ENCODE measurements at regions not wholly inside any gene's neighbourhood (a gene's known extent, or its start where the extent isn't known, plus 50 kb on each side); places are given as distances from the start of the nearest gene placed in this dataset.

DNA sequence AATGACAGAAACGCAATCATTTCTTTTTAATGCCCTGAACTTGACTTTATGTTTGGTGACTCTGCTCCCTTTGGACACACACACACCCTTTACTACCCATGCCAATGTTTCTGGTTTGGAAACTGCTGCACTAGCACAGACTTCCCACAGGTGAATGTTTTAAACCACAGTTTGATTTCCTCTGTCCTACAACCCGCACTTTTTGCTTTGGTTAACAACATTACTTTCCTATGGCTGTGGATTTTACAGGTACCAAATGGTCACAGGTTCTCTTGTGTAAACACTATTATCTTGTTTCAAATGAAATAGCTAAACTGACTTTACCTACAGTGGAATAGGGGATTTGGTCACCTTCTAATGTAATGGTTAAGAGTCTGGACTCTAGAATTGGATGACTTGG is 51.5 kb upstream of the ZNF644 start:
- TF ChIP-seq NFIC (IDR thresholded peaks at IDR 0.05) (no peak), EP300 (IDR thresholded peaks at IDR 0.05; ENCODE audit: borderline replicate concordance) (no peak), CREB1 (IDR thresholded peaks at IDR 0.05; ENCODE audit: low read depth) (no peak), ZBTB7A (IDR thresholded peaks at IDR 0.05; ENCODE audit: low read depth) (no peak), CEBPB (IDR thresholded peaks at IDR 0.05) (no peak), RAD21 (IDR thresholded peaks at IDR 0.05; ENCODE audit: low read depth) (no peak), TCF12 (IDR thresholded peaks at IDR 0.05; ENCODE audit: low read depth) (no peak)
- TF ChIP-seq, protein P1, sequence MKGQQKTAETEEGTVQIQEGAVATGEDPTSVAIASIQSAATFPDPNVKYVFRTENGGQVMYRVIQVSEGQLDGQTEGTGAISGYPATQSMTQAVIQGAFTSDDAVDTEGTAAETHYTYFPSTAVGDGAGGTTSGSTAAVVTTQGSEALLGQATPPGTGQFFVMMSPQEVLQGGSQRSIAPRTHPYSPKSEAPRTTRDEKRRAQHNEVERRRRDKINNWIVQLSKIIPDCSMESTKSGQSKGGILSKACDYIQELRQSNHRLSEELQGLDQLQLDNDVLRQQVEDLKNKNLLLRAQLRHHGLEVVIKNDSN (IDR thresholded peaks at IDR 0.05): no peak

DNA sequence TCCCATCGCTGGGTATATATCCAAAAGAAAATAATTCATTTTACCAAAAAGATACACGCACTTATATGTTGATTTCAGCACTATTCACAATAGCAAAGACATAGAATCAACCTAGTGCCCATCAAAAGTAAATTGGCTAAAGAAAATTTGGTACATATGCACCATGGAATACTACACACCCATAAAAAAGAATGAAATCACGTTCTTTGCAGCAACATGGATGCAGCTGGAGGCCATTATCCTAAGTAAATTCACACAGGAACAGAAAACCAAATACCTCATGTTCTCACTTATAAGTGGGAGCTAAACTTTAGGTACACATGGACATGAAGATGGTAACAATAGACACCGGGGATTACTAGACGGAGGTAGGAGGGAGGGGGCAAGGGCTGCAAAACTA is 50.0 kb upstream of the ZNF644 start:
- TF ChIP-seq TAF1 (IDR thresholded peaks at IDR 0.05; ENCODE audit: low read depth): no peak
- TF ChIP-seq CREB1 (IDR thresholded peaks at IDR 0.05; ENCODE audit: low read depth): no peak
- no peak for TF ChIP-seq FOXM1 (IDR thresholded peaks at IDR 0.05; ENCODE audit: borderline replicate concordance, low read depth)
- no peak for TF ChIP-seq RAD21 (IDR thresholded peaks at IDR 0.05; ENCODE audit: low read depth)
- TF ChIP-seq EGR1 (IDR thresholded peaks at IDR 0.05): no peak
- TF ChIP-seq TEAD4 (IDR thresholded peaks at IDR 0.05): no peak
- no peak for TF ChIP-seq CEBPB (IDR thresholded peaks at IDR 0.05)
- TF ChIP-seq NFIC (IDR thresholded peaks at IDR 0.05): no peak
- no peak for TF ChIP-seq TCF12 (IDR thresholded peaks at IDR 0.05; ENCODE audit: low read depth)
- TF ChIP-seq, protein P2, sequence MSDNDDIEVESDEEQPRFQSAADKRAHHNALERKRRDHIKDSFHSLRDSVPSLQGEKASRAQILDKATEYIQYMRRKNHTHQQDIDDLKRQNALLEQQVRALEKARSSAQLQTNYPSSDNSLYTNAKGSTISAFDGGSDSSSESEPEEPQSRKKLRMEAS (IDR thresholded peaks at IDR 0.05): no peak
- TF ChIP-seq, protein P1 (IDR thresholded peaks at IDR 0.05): no peak
- TF ChIP-seq EP300 (IDR thresholded peaks at IDR 0.05; ENCODE audit: borderline replicate concordance): no peak
- TF ChIP-seq ZBTB7A (IDR thresholded peaks at IDR 0.05; ENCODE audit: low read depth): no peak
- no peak for TF ChIP-seq YY1 (IDR thresholded peaks at IDR 0.05; ENCODE audit: low read depth)
- TF ChIP-seq, protein P3, sequence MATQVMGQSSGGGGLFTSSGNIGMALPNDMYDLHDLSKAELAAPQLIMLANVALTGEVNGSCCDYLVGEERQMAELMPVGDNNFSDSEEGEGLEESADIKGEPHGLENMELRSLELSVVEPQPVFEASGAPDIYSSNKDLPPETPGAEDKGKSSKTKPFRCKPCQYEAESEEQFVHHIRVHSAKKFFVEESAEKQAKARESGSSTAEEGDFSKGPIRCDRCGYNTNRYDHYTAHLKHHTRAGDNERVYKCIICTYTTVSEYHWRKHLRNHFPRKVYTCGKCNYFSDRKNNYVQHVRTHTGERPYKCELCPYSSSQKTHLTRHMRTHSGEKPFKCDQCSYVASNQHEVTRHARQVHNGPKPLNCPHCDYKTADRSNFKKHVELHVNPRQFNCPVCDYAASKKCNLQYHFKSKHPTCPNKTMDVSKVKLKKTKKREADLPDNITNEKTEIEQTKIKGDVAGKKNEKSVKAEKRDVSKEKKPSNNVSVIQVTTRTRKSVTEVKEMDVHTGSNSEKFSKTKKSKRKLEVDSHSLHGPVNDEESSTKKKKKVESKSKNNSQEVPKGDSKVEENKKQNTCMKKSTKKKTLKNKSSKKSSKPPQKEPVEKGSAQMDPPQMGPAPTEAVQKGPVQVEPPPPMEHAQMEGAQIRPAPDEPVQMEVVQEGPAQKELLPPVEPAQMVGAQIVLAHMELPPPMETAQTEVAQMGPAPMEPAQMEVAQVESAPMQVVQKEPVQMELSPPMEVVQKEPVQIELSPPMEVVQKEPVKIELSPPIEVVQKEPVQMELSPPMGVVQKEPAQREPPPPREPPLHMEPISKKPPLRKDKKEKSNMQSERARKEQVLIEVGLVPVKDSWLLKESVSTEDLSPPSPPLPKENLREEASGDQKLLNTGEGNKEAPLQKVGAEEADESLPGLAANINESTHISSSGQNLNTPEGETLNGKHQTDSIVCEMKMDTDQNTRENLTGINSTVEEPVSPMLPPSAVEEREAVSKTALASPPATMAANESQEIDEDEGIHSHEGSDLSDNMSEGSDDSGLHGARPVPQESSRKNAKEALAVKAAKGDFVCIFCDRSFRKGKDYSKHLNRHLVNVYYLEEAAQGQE (IDR thresholded peaks at IDR 0.05; ENCODE audit: low read depth): no peak

Data from Ishikawa (cell line).